ENCODE measurements at regions not wholly inside any gene's neighbourhood (a gene's known extent, or its start where the extent isn't known, plus 50 kb on each side); places are given as distances from the start of the nearest gene placed in this dataset.

DNA sequence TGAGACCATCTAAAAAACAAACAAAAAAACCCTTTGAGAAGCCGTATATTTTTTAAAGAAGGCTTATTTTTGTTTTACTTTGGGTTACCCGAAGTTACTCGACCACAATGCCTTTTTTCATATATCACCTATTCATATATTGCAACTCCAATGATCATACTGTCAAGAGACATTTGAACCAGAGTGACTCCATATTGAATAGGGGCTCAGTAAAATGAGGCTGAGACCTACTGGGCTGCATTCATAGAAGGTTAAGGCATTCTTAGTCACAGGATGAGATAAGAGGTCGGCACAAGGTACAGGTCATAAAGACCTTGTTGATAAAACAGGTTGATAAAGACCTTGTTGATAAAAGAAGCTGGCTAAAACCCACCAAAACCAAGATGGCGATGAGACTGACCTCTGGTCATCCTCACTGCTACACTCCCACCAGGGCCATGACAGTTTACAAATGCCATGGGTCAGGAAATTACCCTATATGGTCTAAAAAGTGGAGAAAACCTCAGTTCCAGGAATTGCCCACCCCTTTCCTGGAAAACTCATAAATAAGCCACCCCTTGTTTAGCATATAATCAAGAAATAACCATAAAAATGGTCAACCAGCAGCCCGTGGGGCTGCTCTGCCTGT lies 50.0 kb upstream of the PKP2 start:
- H3K4me2 ChIP-seq (ENCODE audit: low read length) = no peak overlapping the region
- no peak overlapping the region for H3K9ac ChIP-seq (ENCODE audit: low read length)
- no peaks in the 10 kb centered on the region for H3F3A ChIP-seq (ENCODE audit: low read length, unreplicated experiment)
- H3K27me3 ChIP-seq (ENCODE audit: low read length) = no peaks in the 10 kb centered on the region
- H3K4me1 ChIP-seq (ENCODE audit: insufficient read depth, low read length) = peaks cover 13% of the 10 kb centered on the region
- ATAC-seq (no peak), DNase-seq (no peak)
- H3K36me3 ChIP-seq (ENCODE audit: low read depth, low read length) = no peaks in the 10 kb centered on the region
- TF ChIP-seq EZH2phosphoT487 (IDR thresholded peaks at IDR 0.05; ENCODE audit: borderline replicate concordance, low read length) (no peak), CTCF (conservative IDR thresholded peaks at IDR 0.05; ENCODE audit: low read depth, low read length) (no peak)
- intact Hi-C loops (cut with micrococcal nuclease) = loop anchor here (1.0 to 5.0 kb wide), 4 partner anchors 26 to 1076 kb away; partner anchors contain the start of gene ALG10
- no peaks in the 10 kb centered on the region for H3K79me2 ChIP-seq (ENCODE audit: low read length)
- no peaks in the 10 kb centered on the region for H3K9me3 ChIP-seq (ENCODE audit: low read length)
- no peaks in the 10 kb centered on the region for H4K20me1 ChIP-seq (ENCODE audit: low read length)
- ChIA-PET POLR2A (ENCODE audit: unreplicated experiment) (no interaction called here), CTCF (interaction anchor here (0.5 kb wide), 1 partner anchor 1085 kb away, joined by 5 read pairs; no protein-coding TSS in a partner anchor)
- H3K9me2 ChIP-seq (replicated peaks; ENCODE audit: low read length) = no peaks in the 10 kb centered on the region
- no peak overlapping the region for H3K4me3 ChIP-seq (ENCODE audit: low read length)
- H2AFZ ChIP-seq (ENCODE audit: low read length) = no peak overlapping the region
- no TSS peak for BruUV-seq (replicated peaks)
- no peak overlapping the region for H3K27ac ChIP-seq (ENCODE audit: low read length)

Data from PC-3 (cell line).